Pancreas (tissue), 10 donors: ENCODE measurements at regions not wholly inside any gene's neighbourhood (a gene's known extent, or its start where the extent isn't known, plus 50 kb on each side); places are given as distances from the start of the nearest gene placed in this dataset.

Experiments
- ATAC-seq, 4 donors: fragments of 200-7000 bp; cut with Tn5 transposase; one replicate each; pipeline versions ENCODE4 v1.8.0 to v1.9.1; 2020; ENCODE audit warnings: mild to moderate bottlenecking in 4 of 4, moderate library complexity in 4 of 4
- DNase-seq, 6 donors: peaks; one replicate each; pipeline ENCODE4 v3.0.0-alpha.2; 2020
- FAIRE-seq: peaks from 2 replicates; lab custom pipeline; 2012; peaks lifted over from hg19 to GRCh38; lab: Jason Lieb, UNC
- H3K27ac ChIP-seq, 4 donors: fragments of 200-600 bp; sonication (generic); 1 replicate in 3 of 4; 2 replicates in 1 of 4; pipeline versions ENCODE4 v1.5.0 to v1.8.0; 2020
- H3K27me3 ChIP-seq, 4 donors: fragments of 200-600 bp; one replicate each; pipeline ENCODE4 v1.8.0; 2021
- H3K36me3 ChIP-seq, 3 donors: fragments of 200-600 bp; sonication (generic) in 1 of 3; one replicate each; pipeline versions ENCODE4 v1.5.0 to v1.8.0; 2020 to 2021
- H3K4me1 ChIP-seq, 3 donors: fragments of 200-600 bp; one replicate each; pipeline ENCODE4 v1.8.0; 2021
- H3K4me3 ChIP-seq, 4 donors: fragments of 200-600 bp; sonication (generic) in 2 of 4; one replicate each; pipeline versions ENCODE4 v1.5.0 to v1.8.0; 2020 to 2021
- H3K9me3 ChIP-seq, 4 donors: fragments of 200-600 bp; one replicate each; pipeline ENCODE4 v1.8.0; 2021
- WGBS, 2 donors: extraction: QIAGEN DNeasy Blood & Tissue Kit; methylation state at CpG; one replicate each; pipeline ENCODE4 v1.1.7; 2013; 5-methylcytosine and 5-hydroxymethylcytosine counted together
- intact Hi-C, 3 donors: fragments of 100-400 bp; cut with DNase I; formaldehyde crosslinking; loops; one replicate each; pipeline versions ENCODE4 v1.11.1 to v1.14.2; 2022
- TF ChIP-seq, protein P1 (sequence below), 4 donors: fragments of 200-600 bp; sonication (generic) in 3 of 4; IDR thresholded peaks; one replicate each; pipeline versions ENCODE4 v1.5.0 to v1.8.0; 2021; ENCODE audit warnings: antibody characterized with exemption in 4 of 4
- donor health status: healthy with polysubstance abuse.
- donor health status: DM: no; HTN: no; CAD: no; lungs with moderate emphysema.
- donor health status: DM: no; HTN: no; CAD: no.
- donor health status: control.
- donor health status: control.
- donor health status: Bipolar disorder and iron deficiency.
- donor health status: DM: yes; HTN: yes; CAD: no.
- donor health status: DM: no; HTN: no; CAD: no.
- donor health status: DM: no; HTN: no; CAD: no.
- donor health status: DM: yes; HTN: yes; CAD: no.

DNA sequence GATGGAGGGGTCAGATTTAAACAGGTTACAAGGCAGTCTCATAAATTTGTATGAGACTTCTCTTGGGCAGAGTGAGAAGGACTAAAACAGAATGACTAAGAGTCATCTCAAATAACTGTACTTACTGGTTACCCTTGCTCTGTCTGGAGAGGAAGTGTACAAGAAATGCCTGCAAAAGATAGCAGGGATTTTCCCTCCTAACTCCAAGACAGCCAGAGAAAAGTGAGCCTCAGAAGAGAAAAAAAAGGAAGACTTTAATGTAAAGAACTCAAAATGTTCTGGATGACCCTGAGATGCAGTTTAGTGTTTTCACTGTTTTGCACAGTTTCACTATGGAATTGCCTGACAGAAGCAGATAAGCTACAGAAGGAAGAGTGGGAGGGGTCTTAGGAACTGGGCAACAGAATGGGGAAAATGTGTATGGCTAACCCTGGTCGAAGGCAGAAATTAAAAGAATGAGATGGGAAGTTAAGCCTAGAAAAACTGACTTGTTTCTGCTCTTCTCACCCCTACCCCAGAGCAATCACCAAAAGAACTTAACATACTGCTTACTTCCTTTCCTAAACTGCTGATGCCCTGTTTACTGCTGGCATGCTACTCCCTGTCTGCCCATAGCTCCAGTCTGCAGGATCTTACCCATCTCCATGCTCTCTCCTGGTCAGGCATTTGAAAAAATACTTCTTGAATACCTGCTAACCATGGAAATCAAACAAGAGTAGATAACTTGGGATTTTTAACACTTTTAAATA, 98.1 kb upstream of the MARCKS start:
- H3K4me3 ChIP-seq = no peak overlapping the region
- H3K27ac ChIP-seq = no peak overlapping the region

DNA sequence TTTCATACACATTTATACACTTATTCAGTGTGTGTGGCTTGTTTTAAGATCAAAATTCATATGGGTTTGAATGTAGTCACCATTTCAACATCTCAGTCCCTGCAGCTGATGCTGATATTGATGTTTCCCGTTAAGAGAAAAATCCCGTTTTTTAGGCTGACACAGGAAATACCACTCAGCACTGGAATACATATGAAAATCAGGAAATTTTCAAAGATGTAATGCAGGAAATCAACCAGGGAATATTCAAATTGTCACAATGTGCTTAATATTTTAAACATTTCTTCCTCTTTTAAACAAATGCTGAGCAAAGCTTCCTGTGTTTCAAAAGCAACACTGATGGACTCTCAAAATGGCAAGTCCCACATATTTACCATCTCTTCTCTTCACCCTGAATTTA, 94.5 kb upstream of the MARCKS start:
- no peak overlapping the region for H3K4me3 ChIP-seq
- no peak for FAIRE-seq
- H3K27me3 ChIP-seq = no peaks in the 10 kb centered on the region
- TF ChIP-seq, protein P1, sequence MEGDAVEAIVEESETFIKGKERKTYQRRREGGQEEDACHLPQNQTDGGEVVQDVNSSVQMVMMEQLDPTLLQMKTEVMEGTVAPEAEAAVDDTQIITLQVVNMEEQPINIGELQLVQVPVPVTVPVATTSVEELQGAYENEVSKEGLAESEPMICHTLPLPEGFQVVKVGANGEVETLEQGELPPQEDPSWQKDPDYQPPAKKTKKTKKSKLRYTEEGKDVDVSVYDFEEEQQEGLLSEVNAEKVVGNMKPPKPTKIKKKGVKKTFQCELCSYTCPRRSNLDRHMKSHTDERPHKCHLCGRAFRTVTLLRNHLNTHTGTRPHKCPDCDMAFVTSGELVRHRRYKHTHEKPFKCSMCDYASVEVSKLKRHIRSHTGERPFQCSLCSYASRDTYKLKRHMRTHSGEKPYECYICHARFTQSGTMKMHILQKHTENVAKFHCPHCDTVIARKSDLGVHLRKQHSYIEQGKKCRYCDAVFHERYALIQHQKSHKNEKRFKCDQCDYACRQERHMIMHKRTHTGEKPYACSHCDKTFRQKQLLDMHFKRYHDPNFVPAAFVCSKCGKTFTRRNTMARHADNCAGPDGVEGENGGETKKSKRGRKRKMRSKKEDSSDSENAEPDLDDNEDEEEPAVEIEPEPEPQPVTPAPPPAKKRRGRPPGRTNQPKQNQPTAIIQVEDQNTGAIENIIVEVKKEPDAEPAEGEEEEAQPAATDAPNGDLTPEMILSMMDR (IDR thresholded peaks at IDR 0.05) = no peak
- no peaks in the 10 kb centered on the region for H3K9me3 ChIP-seq
- WGBS, 2 donors = 71 to 76% methylated on average over 2 of the region's 2 CpGs
- intact Hi-C loops = no loop called here
- ATAC-seq = peak in 1 of 4 donors; percentile 11
- no peaks in the 10 kb centered on the region for H3K36me3 ChIP-seq
- H3K27ac ChIP-seq = no peak overlapping the region
- H3K4me1 ChIP-seq = peaks cover 0 to 4% (median 0%) of the 10 kb centered on the region in 3 donors
- DNase-seq = no peak

More for the DNA sequence above, 98.1 kb upstream of the MARCKS start:
- no peaks in the 10 kb centered on the region for H3K36me3 ChIP-seq
- WGBS, 2 donors = 92 to 94% methylated on average over 1 of the region's 1 CpG
- no peaks in the 10 kb centered on the region for H3K9me3 ChIP-seq
- FAIRE-seq = no peak
- ATAC-seq = peak in 2 of 4 donors; percentile 54 to 70
- no peaks in the 10 kb centered on the region for H3K27me3 ChIP-seq
- H3K4me1 ChIP-seq = peaks cover 0 to 4% (median 0%) of the 10 kb centered on the region in 3 donors
- intact Hi-C loops = no loop called here
- no peak for DNase-seq
- TF ChIP-seq, protein P1 (IDR thresholded peaks at IDR 0.05) = no peak

DNA sequence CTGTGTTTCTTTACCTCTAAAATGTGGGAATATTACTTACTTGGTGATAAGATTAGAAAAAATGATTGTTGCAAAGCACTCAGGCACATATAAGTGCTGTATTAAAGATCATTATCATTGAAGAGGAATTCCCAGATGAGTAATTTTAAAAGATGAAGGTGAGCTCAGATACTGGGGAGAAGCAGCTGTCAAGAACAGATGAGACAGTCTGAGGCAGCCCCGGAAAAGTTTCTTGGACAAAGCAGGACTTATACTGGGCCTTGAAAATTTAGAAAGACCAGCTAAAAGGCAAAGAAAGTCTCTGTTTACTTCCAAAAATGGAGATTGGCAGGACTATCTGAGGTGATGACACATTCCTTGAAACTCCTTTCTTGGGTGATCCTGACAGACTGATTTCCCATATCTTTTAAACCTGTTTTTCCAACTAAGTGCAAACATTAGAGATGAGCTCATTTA, 93.8 kb upstream of the MARCKS start:
- no peak for DNase-seq
- no peak for FAIRE-seq
- intact Hi-C loops = no loop called here
- Histone ChIP-seq H3K36me3 (no peaks in the 10 kb centered on the region), H3K27me3 (no peaks in the 10 kb centered on the region), H3K27ac (no peak overlapping the region), H3K4me1 (peaks cover 0 to 4% (median 0%) of the 10 kb centered on the region in 3 donors), H3K4me3 (no peak overlapping the region), H3K9me3 (no peaks in the 10 kb centered on the region)
- TF ChIP-seq, protein P1 (IDR thresholded peaks at IDR 0.05) = no peak
- no peak for ATAC-seq
- 52 to 57% methylated on average over 1 of the region's 1 CpG for WGBS, 2 donors

DNA sequence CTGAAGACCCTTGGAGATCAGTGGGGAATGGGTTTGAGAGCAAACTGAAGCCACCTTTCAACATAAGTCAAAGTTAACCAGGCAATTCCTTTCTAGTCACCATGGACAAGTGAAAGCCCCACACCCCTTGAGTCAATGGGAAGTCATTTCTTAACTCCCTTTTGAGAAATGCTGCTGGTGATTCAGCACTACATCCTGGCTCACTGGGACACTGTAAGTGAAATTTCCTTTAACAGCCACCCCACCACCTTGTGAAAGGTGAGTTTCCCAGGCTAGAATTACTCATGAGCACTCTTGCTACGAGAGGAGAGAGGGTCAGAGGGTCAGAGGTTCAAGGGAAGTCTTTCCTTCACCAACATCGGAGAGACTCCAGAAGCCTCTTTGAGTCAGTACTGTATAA, 93.3 kb upstream of the MARCKS start:
- FAIRE-seq (no peak), ATAC-seq (peak in 2 of 4 donors; percentile 60 to 68), DNase-seq (no peak)
- WGBS, 2 donors = 86 to 87% methylated on average over 2 of the region's 2 CpGs
- H3K36me3 ChIP-seq = no peaks in the 10 kb centered on the region
- H3K4me1 ChIP-seq = peaks cover 0 to 4% (median 0%) of the 10 kb centered on the region in 3 donors
- intact Hi-C loops = no loop called here
- TF ChIP-seq, protein P1 (IDR thresholded peaks at IDR 0.05) = no peak
- no peaks in the 10 kb centered on the region for H3K9me3 ChIP-seq
- H3K27ac ChIP-seq = no peak overlapping the region
- no peak overlapping the region for H3K4me3 ChIP-seq
- H3K27me3 ChIP-seq = no peaks in the 10 kb centered on the region

DNA sequence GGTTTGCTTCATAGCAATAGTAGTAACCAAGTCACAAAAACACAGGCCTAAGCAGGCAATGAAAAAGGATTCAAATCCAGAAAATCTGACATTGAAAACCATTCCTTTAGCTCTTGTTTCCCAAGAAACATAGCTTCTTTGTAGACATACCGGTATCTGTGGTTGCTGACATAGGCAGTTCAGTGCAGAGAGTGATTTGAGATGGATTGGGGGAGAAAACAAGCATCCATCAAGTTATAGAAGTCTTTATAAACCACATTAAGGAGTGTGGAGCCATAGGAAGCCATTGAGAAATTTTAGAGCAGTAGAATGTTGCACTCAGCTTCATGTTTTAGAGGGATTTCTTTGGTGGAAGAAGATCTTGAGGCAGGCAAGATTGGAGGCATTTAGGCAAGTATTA, 91.2 kb upstream of the MARCKS start:
- no peak for ATAC-seq
- Histone ChIP-seq H3K9me3 (no peaks in the 10 kb centered on the region), H3K36me3 (no peaks in the 10 kb centered on the region), H3K4me1 (peaks cover 0 to 4% (median 0%) of the 10 kb centered on the region in 3 donors), H3K27me3 (no peaks in the 10 kb centered on the region), H3K4me3 (no peak overlapping the region), H3K27ac (no peak overlapping the region)
- FAIRE-seq = no peak
- TF ChIP-seq, protein P1 (IDR thresholded peaks at IDR 0.05) = no peak
- intact Hi-C loops = no loop called here
- DNase-seq = no peak
- WGBS, 2 donors = 94 to 98% methylated on average over 1 of the region's 1 CpG
